HCEC 1CT (cell line): ENCODE measurements at regions not wholly inside any gene's neighbourhood (a gene's known extent, or its start where the extent isn't known, plus 50 kb on each side); places are given as distances from the start of the nearest gene placed in this dataset.
"Not testable (repeated sequence)": the region's sequence is repeated elsewhere in the genome, so short reads cannot be mapped to it uniquely, and the experiment has no call there.

ENCODE experiments used
- DNase-seq: peaks from one replicate; pipeline ENCODE4 v3.0.0-alpha.2; 2017

DNA sequence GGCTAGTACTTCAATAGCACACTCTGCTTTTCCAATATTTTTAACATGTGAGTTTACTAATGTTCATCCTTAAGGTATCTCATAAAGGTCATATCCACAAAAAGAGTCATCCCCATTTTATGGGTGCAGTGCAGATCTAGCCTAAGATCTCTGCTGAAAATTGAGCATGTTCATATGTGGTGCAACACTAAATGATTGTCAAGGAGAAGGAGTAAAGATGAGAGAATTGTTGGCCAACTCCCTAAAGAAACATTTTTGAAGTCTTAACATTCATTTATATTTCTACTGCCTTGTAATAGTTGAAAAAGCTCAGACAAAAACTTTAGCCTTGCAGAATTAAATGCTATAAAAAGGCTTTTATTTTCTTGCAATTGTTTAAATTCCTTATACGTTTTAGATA lies 1159.6 kb downstream of the TBL1XR1 start:
- no peak for DNase-seq

DNA sequence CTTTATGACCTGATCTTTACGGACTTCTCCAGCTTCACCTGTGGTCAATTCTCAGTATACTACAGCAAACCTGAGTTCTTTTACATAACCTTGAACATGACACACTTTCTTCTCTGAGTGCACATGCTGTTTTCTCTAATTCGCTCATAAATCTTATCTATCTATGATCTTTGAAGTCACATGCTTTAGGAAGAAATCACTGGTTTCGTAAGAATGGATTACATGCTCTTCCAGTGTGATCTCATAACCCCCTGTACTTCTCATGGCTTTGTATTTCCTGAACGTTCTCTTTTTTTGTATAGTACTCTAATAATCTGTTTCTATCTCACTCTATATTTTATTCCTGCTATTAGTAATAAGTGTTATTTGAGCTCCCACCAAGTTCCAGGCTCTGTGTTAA lies 1165.2 kb downstream of the TBL1XR1 start:
- peak; percentile 67 for DNase-seq

DNA sequence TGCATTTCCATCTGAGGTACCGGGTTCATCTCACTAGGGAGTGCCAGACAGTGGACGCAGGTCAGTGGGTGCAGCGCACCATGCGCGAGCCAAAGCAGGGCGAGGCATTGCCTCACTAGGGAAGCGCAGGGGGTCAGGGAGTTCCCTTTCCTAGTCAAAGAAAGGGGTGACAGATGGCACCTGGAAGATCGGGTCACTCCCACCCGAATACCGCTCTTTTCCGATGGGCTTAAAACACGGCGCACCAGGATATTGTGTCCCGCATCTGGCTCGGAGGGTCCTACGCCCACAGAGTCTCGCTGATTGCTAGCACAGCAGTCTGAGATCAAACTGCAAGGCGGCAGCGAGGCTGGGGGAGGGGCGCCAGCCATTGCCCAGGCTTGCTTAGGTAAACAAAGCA lies 1157.1 kb downstream of the NAALADL2 start:
- DNase-seq: not testable (repeated sequence)

DNA sequence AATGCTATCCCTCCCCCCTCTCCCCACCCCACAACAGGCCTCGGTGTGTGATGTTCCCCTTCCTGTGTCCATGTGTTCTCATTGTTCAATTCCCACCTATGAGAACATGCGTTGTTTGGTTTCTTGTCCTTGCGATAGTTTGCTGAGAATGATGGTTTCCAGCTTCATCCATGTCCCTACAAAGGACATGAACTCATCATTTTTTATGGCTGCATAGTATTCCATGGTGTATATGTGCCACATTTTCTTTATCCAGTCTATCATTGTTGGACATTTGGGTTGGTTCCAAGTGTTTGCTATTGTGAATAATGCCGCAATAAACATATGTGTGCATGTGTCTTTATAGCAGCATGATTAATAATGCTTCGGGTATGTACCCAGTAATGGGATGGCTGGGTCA lies 1156.1 kb downstream of the NAALADL2 start:
- not testable (repeated sequence) for DNase-seq

DNA sequence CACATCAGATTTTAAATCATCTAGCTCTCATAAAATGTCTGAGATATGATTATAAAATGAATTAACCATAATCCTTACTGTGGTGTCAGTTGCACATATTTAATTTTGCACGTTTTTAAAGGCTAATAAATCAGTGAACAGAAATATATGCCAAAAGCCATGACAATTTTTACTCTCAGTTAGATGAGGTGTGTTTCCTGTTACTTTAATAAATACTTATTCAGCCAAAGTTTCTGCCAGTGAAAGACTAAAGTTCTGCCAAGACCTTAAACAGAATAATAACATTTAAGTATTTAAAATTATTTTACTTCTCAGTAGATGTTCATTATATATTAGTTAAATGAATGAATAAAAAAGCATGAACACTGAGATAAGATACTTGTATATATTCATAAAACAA lies 1150.1 kb downstream of the NAALADL2 start:
- DNase-seq: no peak

DNA sequence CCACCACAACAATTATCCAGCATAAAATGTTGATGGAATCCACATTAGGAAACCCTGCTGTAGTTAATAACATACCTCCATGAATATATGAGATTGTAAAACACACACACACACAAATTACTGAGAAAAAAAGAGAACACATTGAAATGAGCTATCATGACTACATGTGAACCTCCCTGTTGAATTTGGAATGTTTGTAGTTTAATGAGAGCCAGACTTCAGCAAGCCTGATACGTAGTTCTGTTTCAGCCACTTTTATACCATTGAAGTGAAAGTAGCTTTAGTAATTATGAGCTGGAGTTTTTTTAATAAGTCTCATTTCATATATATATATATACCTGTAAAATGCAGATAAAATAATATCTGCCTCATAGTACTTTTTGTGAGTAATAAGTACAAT lies 1146.4 kb downstream of the NAALADL2 start:
- no peak for DNase-seq

DNA sequence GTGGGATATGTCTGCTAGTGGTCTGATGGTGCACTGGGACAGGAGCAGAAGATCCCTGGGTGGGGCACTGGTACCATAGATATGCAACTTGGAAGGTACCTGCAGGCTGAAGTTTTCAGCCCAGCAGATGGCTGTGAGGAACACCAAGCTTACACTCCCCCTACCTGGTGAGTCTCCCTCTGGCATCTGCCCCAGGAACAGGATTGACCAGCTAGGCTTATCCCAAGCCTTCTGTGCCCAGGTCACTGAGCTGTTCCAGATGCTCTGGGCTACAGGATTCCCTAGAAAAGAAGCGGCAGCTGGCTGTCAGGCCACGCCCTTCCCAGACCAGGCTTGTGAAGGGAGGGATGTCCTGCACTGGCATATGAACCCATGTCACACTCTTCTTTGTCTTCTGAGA lies 1130.0 kb downstream of the NAALADL2 start:
- DNase-seq: no peak

DNA sequence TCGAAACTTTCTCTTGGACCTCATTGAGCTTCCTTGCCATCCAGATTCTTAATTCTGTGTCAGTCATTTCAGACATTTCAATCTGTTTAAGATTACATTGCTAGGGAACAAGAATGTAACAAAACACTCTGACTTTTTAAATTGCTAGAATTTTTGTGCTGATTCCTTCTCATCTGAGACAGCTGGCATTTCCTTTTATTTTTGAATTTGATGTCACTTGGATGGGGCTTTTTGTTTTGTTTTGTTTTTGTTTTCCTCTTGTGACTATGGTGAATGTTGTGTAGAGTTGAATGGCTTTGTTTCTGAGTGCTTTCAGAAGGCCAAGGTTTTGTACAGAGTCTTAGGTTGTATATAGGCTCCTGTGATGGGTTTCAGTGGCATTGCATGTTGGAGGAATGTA lies 1129.3 kb downstream of the NAALADL2 start:
- DNase-seq: no peak

DNA sequence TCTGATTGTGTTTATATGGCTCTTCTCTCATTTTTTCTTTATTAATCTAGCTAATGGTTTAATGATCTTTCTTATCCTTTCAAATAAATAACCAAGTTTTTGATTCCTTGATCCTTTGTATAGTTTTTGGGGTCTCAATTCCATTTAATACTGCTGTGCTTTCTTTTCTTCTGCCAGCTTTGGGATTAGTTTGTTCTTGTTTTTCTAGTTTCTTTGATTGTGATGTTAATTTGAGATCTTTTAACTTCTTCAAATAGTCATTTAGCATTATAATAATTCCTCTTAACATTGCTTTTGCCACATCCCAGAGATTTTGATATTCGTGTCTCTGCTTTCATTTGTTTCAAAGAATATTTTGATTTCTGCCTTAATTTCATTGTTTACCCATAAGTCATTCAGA lies 1126.6 kb downstream of the NAALADL2 start:
- DNase-seq: no peak

DNA sequence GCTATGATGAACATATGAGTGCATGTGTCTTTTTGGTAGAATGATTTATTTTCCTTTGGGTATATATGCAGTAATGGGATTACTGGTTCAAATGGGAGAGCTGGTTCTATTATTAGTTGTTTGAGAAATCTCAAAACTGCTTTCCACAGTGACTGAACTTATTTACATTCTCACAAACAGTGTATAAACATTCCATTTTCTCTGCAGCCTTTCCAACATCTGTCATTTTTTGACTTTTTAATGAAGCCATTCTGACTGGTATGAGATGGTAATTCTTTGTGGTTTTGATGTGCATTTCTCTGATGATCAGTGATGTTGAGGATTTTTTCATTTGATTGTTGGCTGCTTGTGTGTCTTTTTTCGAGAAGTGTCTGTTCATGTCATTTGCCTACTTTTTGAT lies 1124.2 kb downstream of the NAALADL2 start:
- DNase-seq: peak; percentile 28

DNA sequence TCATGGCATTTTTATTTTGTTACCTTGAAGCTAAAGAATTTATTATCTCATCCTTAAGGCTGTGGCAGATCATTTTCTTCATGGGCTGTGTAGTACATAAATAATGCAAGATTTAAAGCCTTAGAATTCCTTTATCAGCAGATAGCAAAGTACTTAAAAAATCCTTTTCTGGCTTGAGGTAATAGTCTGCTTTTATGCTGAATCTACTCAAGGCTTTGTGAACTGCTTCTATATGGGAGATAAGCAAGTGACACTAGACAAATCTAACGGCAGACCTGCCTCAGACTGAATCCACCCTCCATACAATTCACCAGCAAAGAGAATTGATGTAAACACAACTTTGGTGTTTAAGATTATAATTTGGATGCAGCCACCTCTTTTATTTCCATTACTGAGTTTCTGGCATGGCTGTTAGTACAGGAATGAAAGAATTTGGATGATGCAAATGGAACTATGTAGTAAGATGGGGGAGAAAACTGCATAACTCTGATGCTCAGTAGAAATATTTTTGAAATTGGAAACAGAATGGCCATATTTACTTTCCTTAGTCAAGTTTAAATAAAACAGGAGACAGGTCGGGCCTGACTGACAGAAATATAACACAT lies 1121.5 kb downstream of the NAALADL2 start:
- no peak for DNase-seq

DNA sequence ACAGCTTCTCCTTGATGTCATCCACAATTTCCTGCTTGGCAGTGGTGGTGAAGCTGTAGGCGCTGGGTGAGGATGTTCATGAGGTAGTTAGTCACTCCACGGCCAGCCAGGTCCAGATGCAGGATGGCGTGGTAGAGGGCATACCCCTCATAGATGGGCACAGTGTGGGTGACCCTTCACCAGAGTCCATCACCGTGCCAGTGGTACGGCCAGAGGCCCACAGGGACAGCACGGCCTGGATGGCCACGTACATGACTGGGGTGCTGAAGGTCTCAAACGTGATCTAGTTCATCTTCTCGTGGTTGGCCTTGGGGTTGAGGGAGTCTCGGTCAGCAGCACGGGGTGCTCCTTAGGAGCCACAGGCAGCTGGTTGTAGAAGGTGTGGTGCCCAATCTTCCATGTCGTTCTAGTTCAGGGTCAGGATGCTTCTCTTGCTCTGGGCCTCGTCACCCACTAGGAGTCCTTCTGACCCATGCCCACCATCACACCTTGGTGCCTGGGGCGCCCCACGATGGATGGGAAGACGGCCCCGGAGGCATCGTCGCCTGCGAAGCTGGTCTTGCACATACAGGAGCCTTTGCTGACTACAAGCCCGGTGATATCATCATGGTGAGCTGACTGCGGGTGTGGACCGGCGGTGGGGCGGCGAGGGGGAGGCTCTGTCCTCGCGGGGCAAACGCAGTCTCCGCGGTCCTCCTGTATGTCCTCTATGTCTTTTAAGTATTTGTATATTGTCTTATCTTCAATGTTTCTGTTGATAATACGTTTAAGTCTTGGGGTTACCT lies 1119.0 kb downstream of the NAALADL2 start:
- DNase-seq: no peak

DNA sequence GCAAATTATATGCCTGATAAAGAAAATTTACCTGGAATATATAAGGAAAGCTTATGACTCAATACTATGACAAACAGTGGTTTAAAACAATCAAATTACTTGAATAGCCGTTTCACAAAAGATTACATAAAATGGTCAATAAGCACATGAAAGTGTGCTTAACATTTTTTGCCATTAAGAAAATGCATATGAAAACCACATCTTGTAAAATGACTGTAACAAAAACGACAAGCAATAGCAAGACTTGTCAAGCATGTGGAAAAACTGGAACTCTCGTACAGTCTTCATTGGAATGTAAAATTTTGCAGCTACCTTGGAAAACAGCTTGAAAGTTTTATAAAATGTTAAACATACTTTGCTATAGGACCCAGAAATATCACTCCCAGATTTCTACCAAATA lies 1110.3 kb downstream of the NAALADL2 start:
- DNase-seq: no peak

DNA sequence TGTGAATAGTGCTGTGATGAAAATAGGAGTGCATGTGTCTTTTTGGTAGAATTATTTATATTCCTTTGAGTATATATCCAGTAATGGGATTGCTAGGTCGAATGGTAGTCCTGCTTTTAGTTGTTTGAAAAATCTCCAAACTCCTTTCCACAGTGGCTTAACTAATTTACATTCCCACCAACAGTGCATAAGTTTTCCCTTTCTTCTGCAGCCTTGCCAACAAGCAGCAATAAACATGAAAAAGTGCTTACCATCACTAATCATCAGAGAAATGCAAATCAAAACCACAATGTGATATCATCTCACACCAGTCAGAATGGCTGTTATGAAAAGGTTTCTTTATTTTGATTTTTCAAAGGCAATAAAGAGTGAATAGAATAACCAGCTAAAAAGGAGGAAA lies 1105.9 kb downstream of the NAALADL2 start:
- DNase-seq: no peak

DNA sequence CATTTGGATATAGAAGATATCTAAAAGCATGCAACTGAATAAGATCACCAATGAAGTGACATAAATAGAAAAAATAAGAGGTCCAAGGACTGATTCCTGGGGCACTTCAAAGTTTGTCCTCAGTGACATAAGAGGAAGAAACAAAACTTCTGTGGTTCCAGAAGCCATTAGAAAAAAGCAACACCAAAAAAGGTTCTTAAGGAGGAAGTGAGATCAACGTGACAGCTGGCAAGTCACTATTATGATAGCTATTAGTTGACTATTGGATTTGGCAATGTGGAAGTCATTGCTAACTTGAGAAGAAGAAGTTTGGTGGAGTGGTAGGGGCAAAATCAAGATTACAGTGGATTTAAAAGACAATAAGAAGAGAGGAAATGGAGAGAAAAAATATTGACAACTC lies 1098.3 kb downstream of the NAALADL2 start:
- DNase-seq: no peak

DNA sequence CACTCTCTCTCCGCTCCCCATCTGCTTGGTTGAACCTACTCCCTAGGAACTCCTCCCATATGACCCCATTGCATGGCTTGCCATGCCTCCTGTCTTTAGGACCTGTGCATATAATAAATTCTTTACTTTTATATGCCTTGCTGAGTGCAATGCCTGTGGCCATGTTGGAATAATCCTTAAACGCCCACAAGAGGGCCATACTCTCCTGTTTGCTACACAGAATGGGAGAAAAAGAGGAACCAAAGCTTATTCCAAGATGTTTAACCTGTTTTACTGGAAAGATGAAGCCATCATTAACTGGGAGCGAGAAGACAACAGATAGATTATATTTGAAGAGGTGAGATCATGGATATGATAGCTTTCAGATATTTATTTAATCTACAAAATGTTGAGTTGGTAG lies 1097.8 kb downstream of the NAALADL2 start:
- peak; percentile 6 for DNase-seq

DNA sequence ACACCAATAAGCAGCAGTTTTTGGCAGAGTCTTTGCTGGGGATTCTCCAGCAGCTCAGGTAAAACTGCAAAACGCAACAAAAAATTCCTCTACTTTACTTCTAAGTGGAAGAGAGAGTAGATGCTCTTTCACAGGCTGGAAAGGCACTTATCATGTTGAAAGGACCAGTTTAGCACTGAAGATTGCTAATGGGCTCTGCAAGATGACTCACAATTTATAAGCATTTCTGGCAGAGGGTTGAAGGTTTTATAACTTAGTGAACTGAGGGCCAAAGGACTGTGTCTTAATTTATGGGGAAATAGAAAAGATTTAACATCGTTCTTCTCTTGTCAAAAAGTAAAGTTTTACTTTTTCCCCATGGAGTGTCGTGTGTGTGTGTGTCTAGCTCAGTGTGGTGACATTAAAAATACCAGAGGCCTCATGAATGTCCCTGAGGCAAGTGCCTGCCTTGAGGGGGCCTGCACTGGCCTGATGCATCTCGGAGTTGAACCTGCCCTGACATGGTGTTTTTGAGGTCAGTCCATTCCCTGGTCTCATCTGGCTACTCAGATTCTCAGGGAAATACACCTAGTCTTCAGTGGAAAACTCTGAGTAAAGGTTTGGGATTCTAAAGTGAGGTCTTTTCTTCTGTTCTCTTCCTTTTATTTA lies 1092.0 kb downstream of the NAALADL2 start:
- DNase-seq: peak; percentile 57

DNA sequence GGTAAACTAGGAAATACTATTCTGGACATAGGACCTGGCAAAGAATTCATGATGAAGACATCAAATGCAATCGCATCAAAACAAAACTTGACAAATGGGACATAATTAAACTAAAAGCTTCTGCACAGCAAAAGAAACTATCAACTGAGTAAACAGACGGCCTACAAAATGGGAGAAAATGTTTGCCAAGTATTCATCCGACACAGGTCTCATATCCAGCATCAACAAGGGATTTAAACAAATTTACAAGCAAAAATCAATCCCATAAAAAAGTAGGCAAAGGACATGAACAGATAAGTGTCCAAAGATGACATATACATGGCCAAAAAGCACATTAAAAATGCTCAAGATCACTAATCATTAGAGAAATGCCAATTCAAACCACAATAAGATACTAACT lies 1088.9 kb downstream of the NAALADL2 start:
- DNase-seq: no peak

DNA sequence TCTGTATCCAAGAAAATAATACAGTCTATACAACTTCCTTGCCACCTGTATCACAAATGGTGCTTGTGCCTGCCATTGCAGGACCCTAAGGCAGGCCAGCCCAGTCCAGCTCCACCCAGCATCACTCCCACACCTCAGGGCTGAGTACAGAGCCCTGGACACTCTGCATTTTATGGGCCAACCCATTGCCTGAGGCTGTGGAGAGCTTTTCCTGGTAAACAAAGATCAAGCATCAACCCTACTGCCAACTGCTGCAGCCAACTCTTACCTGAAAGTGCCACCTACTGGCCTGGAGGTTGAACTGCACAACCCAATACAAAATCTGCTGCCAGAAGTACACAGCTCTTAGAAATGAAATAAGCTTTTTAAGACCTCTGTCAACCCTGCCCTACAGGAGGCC lies 1082.2 kb downstream of the NAALADL2 start:
- DNase-seq: no peak

DNA sequence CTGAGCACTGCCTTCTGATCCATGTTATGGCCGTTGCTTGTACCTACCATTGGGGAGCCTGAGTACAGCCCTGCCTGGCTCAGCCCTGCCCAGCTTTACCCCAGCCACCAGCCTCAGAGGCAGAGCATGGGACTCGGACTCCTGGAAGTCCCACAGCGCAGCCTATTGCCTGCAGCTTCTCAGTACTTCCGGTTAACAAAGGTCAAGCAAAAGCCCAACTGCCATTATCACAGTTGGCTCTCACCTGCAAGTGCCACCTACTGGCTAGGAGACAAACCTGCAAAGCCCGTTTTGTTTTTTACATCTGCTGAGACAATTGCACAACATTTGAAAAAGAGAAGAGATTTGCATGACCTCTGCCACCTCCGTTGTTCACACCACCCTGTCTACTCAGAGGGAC lies 1081.7 kb downstream of the NAALADL2 start:
- DNase-seq: no peak

DNA sequence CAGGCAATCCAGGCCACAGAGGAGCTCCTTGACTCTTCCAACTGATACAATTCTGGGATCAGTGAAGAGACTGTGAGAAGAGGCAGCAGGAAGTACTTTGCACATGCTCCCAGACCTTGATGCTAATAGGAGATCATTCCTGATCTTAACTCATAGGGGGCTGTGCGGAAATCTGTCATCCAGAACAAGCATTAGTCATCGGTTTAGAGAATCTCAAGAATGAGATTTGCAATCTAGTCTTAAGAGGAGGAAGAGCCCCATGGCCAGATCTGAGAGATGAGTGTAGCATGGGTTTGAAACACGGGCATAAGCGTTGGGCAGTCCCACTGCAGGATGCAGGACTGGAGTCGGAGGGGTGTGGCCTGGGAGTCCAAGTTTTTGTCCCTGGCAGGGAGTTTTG lies 1081.1 kb downstream of the NAALADL2 start:
- DNase-seq: peak; percentile 48

DNA sequence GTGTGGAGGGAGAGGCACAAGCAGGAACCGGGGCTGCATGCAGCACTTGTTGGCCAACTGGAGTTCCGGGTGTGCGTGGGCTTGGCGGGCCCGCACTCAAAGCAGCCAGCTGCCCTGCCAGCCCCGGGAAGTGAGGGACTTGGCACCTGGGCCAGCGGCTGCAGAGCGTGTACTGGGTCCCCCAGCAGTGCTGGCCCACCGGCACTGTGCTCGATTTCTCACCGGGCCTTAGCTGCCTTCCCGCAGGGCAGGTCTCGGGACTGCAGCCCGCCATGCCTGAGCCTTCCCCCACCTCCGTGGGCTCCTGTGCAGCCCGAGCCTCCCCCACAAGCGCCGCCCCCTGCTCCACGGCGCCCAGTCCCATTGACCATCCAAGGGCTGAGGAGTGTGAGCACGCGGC lies 1078.2 kb downstream of the NAALADL2 start:
- DNase-seq: not testable (repeated sequence)

DNA sequence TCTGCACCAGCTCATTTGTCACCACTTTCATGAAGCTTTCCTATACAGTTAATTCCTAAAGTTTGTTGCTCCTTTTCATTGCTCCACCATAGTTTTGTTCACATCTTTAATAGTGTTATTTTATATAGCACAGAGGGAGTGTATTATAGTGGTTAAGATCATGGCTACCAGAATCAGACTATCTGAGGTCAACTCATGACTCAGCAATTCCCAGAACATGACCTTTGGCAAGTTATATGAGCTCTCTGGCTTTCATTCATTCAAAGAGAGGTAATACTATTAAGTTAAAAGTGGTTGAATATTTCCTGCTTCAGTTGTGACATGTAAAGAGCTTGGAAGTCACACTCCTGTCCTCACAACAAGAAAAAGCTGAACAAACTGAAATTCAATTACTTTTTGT lies 1073.5 kb downstream of the NAALADL2 start:
- peak; percentile 32 for DNase-seq

DNA sequence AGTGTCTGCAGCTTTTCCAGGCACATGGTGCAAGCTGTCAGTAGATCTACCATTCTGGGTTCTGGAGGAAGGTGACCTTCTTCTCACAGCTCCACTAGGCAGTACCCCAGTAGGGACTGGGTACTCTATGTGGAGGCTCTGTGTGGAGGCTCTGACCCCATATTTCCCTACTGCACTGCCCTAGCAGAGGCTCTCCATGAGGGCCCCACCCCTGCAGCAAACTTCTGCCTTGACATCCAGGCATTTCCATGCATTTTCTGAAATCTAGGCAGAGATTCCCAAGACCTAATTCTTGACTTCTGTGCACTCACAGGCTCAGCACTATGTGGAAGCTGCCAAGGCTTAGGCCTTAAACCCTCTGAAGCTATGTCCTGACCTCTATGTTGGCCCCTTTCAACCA lies 1060.0 kb downstream of the NAALADL2 start:
- DNase-seq: no peak
